ENCODE measurements at regions not wholly inside any gene's neighbourhood (a gene's known extent, or its start where the extent isn't known, plus 50 kb on each side); places are given as distances from the start of the nearest gene placed in this dataset.

DNA sequence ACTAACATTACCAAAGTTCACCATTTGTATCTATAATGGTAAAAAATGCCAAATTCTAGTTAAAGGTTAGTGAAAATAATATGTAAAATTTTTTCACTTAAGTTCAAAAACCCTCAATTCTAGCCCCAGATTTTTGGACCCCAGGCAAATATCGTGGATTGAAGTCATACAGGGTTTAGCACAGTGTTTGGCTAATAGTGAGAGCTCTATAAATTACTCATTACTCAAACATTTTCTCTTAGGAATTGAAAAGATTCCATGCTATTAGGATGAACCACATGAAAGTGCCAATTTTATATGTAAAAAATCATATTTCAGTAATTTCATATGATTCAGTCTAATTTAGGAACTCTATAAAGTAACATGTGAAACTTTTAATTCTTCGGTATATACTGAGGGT lies 170.3 kb upstream of the PREP start (continued):
- TF ChIP-seq, protein P1, sequence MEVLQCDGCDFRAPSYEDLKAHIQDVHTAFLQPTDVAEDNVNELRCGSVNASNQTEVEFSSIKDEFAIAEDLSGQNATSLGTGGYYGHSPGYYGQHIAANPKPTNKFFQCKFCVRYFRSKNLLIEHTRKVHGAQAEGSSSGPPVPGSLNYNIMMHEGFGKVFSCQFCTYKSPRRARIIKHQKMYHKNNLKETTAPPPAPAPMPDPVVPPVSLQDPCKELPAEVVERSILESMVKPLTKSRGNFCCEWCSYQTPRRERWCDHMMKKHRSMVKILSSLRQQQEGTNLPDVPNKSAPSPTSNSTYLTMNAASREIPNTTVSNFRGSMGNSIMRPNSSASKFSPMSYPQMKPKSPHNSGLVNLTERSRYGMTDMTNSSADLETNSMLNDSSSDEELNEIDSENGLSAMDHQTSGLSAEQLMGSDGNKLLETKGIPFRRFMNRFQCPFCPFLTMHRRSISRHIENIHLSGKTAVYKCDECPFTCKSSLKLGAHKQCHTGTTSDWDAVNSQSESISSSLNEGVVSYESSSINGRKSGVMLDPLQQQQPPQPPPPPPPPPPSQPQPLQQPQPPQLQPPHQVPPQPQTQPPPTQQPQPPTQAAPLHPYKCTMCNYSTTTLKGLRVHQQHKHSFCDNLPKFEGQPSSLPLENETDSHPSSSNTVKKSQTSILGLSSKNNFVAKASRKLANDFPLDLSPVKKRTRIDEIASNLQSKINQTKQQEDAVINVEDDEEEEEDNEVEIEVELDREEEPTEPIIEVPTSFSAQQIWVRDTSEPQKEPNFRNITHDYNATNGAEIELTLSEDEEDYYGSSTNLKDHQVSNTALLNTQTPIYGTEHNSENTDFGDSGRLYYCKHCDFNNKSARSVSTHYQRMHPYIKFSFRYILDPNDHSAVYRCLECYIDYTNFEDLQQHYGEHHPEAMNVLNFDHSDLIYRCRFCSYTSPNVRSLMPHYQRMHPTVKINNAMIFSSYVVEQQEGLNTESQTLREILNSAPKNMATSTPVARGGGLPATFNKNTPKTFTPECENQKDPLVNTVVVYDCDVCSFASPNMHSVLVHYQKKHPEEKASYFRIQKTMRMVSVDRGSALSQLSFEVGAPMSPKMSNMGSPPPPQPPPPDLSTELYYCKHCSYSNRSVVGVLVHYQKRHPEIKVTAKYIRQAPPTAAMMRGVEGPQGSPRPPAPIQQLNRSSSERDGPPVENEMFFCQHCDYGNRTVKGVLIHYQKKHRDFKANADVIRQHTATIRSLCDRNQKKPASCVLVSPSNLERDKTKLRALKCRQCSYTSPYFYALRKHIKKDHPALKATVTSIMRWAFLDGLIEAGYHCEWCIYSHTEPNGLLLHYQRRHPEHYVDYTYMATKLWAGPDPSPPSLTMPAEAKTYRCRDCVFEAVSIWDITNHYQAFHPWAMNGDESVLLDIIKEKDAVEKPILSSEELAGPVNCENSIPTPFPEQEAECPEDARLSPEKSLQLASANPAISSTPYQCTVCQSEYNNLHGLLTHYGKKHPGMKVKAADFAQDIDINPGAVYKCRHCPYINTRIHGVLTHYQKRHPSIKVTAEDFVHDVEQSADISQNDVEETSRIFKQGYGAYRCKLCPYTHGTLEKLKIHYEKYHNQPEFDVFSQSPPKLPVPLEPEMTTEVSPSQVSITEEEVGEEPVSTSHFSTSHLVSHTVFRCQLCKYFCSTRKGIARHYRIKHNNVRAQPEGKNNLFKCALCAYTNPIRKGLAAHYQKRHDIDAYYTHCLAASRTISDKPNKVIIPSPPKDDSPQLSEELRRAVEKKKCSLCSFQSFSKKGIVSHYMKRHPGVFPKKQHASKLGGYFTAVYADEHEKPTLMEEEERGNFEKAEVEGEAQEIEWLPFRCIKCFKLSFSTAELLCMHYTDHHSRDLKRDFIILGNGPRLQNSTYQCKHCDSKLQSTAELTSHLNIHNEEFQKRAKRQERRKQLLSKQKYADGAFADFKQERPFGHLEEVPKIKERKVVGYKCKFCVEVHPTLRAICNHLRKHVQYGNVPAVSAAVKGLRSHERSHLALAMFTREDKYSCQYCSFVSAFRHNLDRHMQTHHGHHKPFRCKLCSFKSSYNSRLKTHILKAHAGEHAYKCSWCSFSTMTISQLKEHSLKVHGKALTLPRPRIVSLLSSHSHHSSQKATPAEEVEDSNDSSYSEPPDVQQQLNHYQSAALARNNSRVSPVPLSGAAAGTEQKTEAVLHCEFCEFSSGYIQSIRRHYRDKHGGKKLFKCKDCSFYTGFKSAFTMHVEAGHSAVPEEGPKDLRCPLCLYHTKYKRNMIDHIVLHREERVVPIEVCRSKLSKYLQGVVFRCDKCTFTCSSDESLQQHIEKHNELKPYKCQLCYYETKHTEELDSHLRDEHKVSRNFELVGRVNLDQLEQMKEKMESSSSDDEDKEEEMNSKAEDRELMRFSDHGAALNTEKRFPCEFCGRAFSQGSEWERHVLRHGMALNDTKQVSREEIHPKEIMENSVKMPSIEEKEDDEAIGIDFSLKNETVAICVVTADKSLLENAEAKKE (CRISPR knock-in tag; IDR thresholded peaks at IDR 0.05) = no peak
- TF ChIP-seq NANOG (IDR thresholded peaks at IDR 0.05; ENCODE audit: borderline replicate concordance) (no peak), EZH2 (IDR thresholded peaks at IDR 0.05; ENCODE audit: low read depth, unreplicated experiment) (no peak), POLR2AphosphoS5 (IDR thresholded peaks at IDR 0.05; ENCODE audit: low read depth) (no peak)

DNA sequence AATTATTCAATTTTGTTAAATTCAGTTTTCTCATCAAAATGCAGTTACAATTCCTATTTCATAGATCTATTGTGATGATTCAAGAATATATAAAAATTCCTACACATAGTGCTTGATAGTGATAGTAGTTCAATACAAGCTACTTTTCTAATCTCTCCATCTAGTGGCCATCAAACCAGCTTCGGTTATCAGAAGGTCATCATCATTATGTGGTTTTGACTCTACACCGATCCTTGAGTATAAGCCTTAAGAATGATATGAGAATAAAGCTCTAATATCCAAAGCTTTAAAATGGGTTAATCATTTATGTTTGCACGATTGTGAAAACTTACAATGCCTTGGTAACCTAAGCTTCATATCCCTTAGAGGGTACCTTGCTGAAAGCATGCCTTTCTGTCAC lies 167.5 kb upstream of the PREP start:
- peaks cover 2% of the 10 kb centered on the region for H3K27me3 Mint-ChIP-seq (ENCODE audit: insufficient read depth, low read depth, poor library complexity)
- no peak overlapping the region for H3K27ac Mint-ChIP-seq
- no peaks in the 10 kb centered on the region for H3K27me3 ChIP-seq (ENCODE audit: insufficient read depth)
- H3K4me3 ChIP-seq = no peak overlapping the region
- no peaks in the 10 kb centered on the region for H3K4me1 ChIP-seq (ENCODE audit: insufficient read depth)
- H2AFZ ChIP-seq = no peak overlapping the region
- no peak for DNase-seq (ENCODE audit: low spot score)
- no peaks in the 10 kb centered on the region for H3K9me2 ChIP-seq (ENCODE audit: insufficient read depth)
- H3K27ac ChIP-seq (ENCODE audit: low read depth) = no peak overlapping the region
- no peaks in the 10 kb centered on the region for H3K36me3 ChIP-seq (ENCODE audit: insufficient read depth)
- no peak overlapping the region for H3K4me3 Mint-ChIP-seq
- ATAC-seq = no peak
- no peak overlapping the region for H3K4me2 ChIP-seq
- H3K4me1 Mint-ChIP-seq = no peaks in the 10 kb centered on the region
- no peaks in the 10 kb centered on the region for H3K36me3 Mint-ChIP-seq (ENCODE audit: low read depth)
- no peaks in the 10 kb centered on the region for H3K79me2 ChIP-seq (replicated peaks; ENCODE audit: insufficient read depth)
- no peaks in the 10 kb centered on the region for H3F3A ChIP-seq (replicated peaks; ENCODE audit: low read depth)
- no peaks in the 10 kb centered on the region for H4K20me1 ChIP-seq (replicated peaks; ENCODE audit: insufficient read depth)
- no peaks in the 10 kb centered on the region for H3K9me3 Mint-ChIP-seq
- TF ChIP-seq ZNF114 (CRISPR knock-in tag; IDR thresholded peaks at IDR 0.05) (no peak), JUNB (IDR thresholded peaks at IDR 0.05; ENCODE audit: unreplicated experiment) (no peak), CREB1 (CRISPR knock-in tag; IDR thresholded peaks at IDR 0.05; ENCODE audit: low read depth) (no peak), ZNF331 (CRISPR knock-in tag; IDR thresholded peaks at IDR 0.05; ENCODE audit: low read depth) (no peak), EZH2phosphoT487 (IDR thresholded peaks at IDR 0.05; ENCODE audit: unreplicated experiment) (no peak), STAT1 (IDR thresholded peaks at IDR 0.05; ENCODE audit: unreplicated experiment) (no peak), POLR2AphosphoS5 (IDR thresholded peaks at IDR 0.05; ENCODE audit: low read depth) (no peak), EZH2 (IDR thresholded peaks at IDR 0.05; ENCODE audit: low read depth, unreplicated experiment) (no peak)
- TF ChIP-seq, protein P1 (CRISPR knock-in tag; IDR thresholded peaks at IDR 0.05) = no peak
